Tibial artery (tissue), 4 donors: ENCODE measurements at regions not wholly inside any gene's neighbourhood (a gene's known extent, or its start where the extent isn't known, plus 50 kb on each side); places are given as distances from the start of the nearest gene placed in this dataset.

Experiments used
- DNase-seq, 2 donors: peaks; one replicate each; pipeline ENCODE4 v3.0.0-alpha.2; 2019
- H3K27ac ChIP-seq, 2 donors: fragments of 200-600 bp; sonication (generic) in 1 of 2; 1 replicate in 1 of 2; 2 replicates in 1 of 2; pipeline ENCODE4 v1.5.1; 2018 to 2019; ENCODE audit warnings: mild to moderate bottlenecking in 1 of 2
- H3K27me3 ChIP-seq, 2 donors: fragments of 200-600 bp; sonication (generic) in 1 of 2; one replicate each; pipeline versions ENCODE4 v1.5.1 to v1.6.0; 2016 to 2019
- H3K36me3 ChIP-seq, 3 donors: fragments of 200-600 bp; sonication (generic) in 2 of 3; one replicate each; pipeline ENCODE4 v1.5.1; 2016 to 2019; ENCODE audit warnings: mild to moderate bottlenecking in 2 of 3
- H3K4me1 ChIP-seq, 4 donors: fragments of 200-600 bp; sonication (generic) in 2 of 4; 1 replicate in 3 of 4; 2 replicates in 1 of 4; pipeline ENCODE4 v1.5.1; 2016 to 2019
- H3K4me3 ChIP-seq, 2 donors: fragments of 200-600 bp; sonication (generic) in 1 of 2; 1 replicate in 1 of 2; 2 replicates in 1 of 2; pipeline ENCODE4 v1.5.1; 2018 to 2019; ENCODE audit warnings: mild to moderate bottlenecking in 2 of 2
- H3K9me3 ChIP-seq, 3 donors: fragments of 200-600 bp; sonication (generic) in 1 of 3; one replicate each; pipeline ENCODE4 v1.5.1; 2016 to 2019
- CTCF ChIP-seq, 2 experiments: fragments of 200-600 bp in 1 of 2; fragments of 450-650 bp in 1 of 2; IDR thresholded peaks; one replicate each; pipeline ENCODE4 v1.5.1; 2017 to 2019; ENCODE audit warnings: antibody characterized with exemption in 2 of 2, mild to moderate bottlenecking in 1 of 2, moderate library complexity in 1 of 2
- intact Hi-C: fragments of 100-400 bp; cut with DNase I; formaldehyde crosslinking; loops from one replicate; pipeline ENCODE4 v1.15.0; 2023; ENCODE audit warnings: low total_unique reads

- Histone ChIP-seq H3K4me1 (no peaks in the 10 kb centered on the region), H3K27ac (no peak overlapping the region), H3K9me3 (no peaks in the 10 kb centered on the region), H3K36me3 (no peaks in the 10 kb centered on the region), H3K27me3 (no peaks in the 10 kb centered on the region), H3K4me3 (no peak overlapping the region)
- DNase-seq = no peak
- intact Hi-C loops = no loop called here
- no peak for TF ChIP-seq CTCF (IDR thresholded peaks at IDR 0.05)
Observed at GRCh38 chr13:66222127-66222526, 1008.0 kb downstream of the PCDH9 start.

DNA sequence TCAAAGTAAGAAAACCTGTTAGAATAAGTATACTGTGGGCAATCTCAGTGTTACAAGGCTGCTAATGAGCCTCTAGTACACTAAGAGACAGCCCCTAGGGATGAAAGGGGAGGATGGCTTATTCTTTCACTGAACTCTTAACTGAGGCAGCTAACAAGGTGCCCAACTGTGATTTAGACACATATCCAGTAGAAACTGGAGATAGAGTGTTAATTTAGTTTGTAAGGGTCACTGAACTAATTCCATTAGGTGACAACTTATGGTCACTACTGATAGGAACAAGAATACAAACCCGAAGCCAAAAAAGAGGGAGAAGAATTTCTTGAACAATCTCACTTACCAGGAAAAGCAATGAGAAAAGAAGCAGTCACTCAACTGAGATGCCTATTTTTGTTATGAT is 1010.6 kb downstream of the PCDH9 start:
- no peak for TF ChIP-seq CTCF (IDR thresholded peaks at IDR 0.05)
- Histone ChIP-seq H3K9me3 (no peaks in the 10 kb centered on the region), H3K27ac (no peak overlapping the region), H3K4me3 (no peak overlapping the region), H3K36me3 (no peaks in the 10 kb centered on the region), H3K4me1 (peaks cover 0 to 6% (median 0%) of the 10 kb centered on the region in 4 donors), H3K27me3 (no peaks in the 10 kb centered on the region)
- intact Hi-C loops = no loop called here
- no peak for DNase-seq

DNA sequence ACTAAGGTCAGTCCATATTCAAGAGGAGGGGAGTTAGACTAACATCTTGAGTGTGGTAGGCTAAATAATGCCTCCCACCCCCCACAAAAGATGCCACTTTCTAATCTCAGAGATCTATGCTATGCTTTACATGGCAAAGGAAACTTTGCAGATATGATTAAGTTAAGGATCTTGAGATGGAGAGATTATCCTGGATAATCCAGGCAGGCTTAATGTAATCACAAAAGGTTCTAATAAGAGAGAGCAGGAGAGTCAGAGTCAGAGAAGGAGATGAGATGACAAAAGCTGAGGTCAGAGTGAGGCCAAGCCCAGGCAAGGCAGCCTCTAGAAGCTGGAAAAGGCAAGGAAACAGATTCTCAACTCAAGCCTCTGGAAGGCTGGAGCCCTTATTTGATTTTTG is 1011.6 kb downstream of the PCDH9 start:
- no peak for DNase-seq
- no peak overlapping the region for H3K4me3 ChIP-seq
- TF ChIP-seq CTCF (IDR thresholded peaks at IDR 0.05) = no peak
- peaks cover 0 to 6% (median 0%) of the 10 kb centered on the region in 4 donors for H3K4me1 ChIP-seq
- no peaks in the 10 kb centered on the region for H3K27me3 ChIP-seq
- intact Hi-C loops = no loop called here
- H3K9me3 ChIP-seq = no peaks in the 10 kb centered on the region
- H3K36me3 ChIP-seq = no peaks in the 10 kb centered on the region
- no peak overlapping the region for H3K27ac ChIP-seq

GRCh38 chr13:66216728-66217127 is 1013.4 kb downstream of the PCDH9 start:
- no peaks in the 10 kb centered on the region for H3K9me3 ChIP-seq
- no peak overlapping the region for H3K4me3 ChIP-seq
- no peak for TF ChIP-seq CTCF (IDR thresholded peaks at IDR 0.05)
- H3K36me3 ChIP-seq = no peaks in the 10 kb centered on the region
- intact Hi-C loops = no loop called here
- peaks cover 0 to 6% (median 0%) of the 10 kb centered on the region in 4 donors for H3K4me1 ChIP-seq
- no peak for DNase-seq
- no peaks in the 10 kb centered on the region for H3K27me3 ChIP-seq
- no peak overlapping the region for H3K27ac ChIP-seq

- Histone ChIP-seq H3K27ac (no peak overlapping the region), H3K36me3 (no peaks in the 10 kb centered on the region), H3K4me1 (peaks cover 0 to 17% (median 2%) of the 10 kb centered on the region in 4 donors), H3K4me3 (no peak overlapping the region), H3K9me3 (no peaks in the 10 kb centered on the region), H3K27me3 (no peaks in the 10 kb centered on the region)
- intact Hi-C loops = no loop called here
- no peak for DNase-seq
- TF ChIP-seq CTCF (IDR thresholded peaks at IDR 0.05) = no peak
Observed at GRCh38 chr13:66214467-66214866, 1015.7 kb downstream of the PCDH9 start.

DNA sequence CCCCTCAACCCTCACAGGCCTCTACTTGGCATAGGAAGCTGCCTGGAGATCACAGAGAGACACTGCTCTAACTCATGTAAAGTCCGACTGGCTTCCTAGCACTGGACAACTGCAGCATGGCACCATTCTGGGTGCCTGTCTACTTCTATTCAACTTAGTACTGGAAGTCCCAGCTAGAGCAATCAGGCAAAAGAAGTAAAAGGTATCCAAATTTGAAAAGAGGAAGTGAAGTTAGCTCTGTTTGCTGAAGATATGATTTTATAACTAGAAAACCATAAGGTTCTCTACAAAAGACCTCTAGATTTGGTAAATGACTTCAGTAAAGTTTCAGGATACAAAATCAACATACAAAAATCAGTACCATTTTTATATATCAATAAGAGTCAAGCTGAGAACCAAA is 1017.6 kb downstream of the PCDH9 start:
- H3K4me1 ChIP-seq = peaks cover 0 to 17% (median 2%) of the 10 kb centered on the region in 4 donors
- H3K36me3 ChIP-seq = no peaks in the 10 kb centered on the region
- H3K4me3 ChIP-seq = no peak overlapping the region
- H3K27me3 ChIP-seq = no peaks in the 10 kb centered on the region
- no peak for TF ChIP-seq CTCF (IDR thresholded peaks at IDR 0.05)
- no peak for DNase-seq
- no peak overlapping the region for H3K27ac ChIP-seq
- intact Hi-C loops = no loop called here
- no peaks in the 10 kb centered on the region for H3K9me3 ChIP-seq
